Karpas-422 (cell line): ENCODE measurements at regions not wholly inside any gene's neighbourhood (a gene's known extent, or its start where the extent isn't known, plus 50 kb on each side); places are given as distances from the start of the nearest gene placed in this dataset.
A peak's percentile ranks its signal among the peaks of the same experiment; 100 is the strongest.
"Not testable (repeated sequence)": the region's sequence is repeated elsewhere in the genome, so short reads cannot be mapped to it uniquely, and the experiment has no call there.

ENCODE experiments used
- DNase-seq: peaks from one replicate; pipeline ENCODE4 v3.0.0-alpha.2; 2015
- H2AFZ ChIP-seq: fragments of 200-600 bp; sonication (generic); 2 replicates; pipeline ENCODE4 v1.6.1; 2014; ENCODE audit warnings: antibody characterized with exemption, low read length, mixed read lengths
- H3K27ac ChIP-seq: fragments of 200-600 bp; sonication (generic); 2 replicates; pipeline ENCODE4 v1.5.1; 2014; ENCODE audit warnings: mild to moderate bottlenecking, low read length, moderate library complexity
- H3K27me3 ChIP-seq: fragments of 200-600 bp; sonication (generic); 2 replicates; pipeline ENCODE4 v1.6.1; 2014; ENCODE audit warnings: low read length, mixed read lengths
- H3K36me3 ChIP-seq: fragments of 200-600 bp; sonication (generic); 2 replicates; pipeline ENCODE4 v1.6.1; 2014; ENCODE audit warnings: low read length, mixed read lengths; ENCODE audit not compliant: insufficient read depth
- H3K4me1 ChIP-seq: fragments of 200-600 bp; sonication (generic); 2 replicates; pipeline ENCODE4 v1.6.1; 2014; ENCODE audit warnings: mild to moderate bottlenecking, low read length, mixed read lengths
- H3K4me2 ChIP-seq: fragments of 200-600 bp; sonication (generic); 2 replicates; pipeline ENCODE4 v1.6.1; 2014; ENCODE audit warnings: low read length, low read depth, mild to moderate bottlenecking; ENCODE audit not compliant: poor library complexity, severe bottlenecking
- H3K4me3 ChIP-seq: fragments of 200-600 bp; sonication (generic); 2 replicates; pipeline ENCODE4 v1.5.1; 2014; ENCODE audit warnings: mild to moderate bottlenecking, antibody characterized with exemption, low read length, mixed read lengths
- H3K79me2 ChIP-seq: fragments of 200-600 bp; sonication (generic); 2 replicates; pipeline ENCODE4 v1.6.1; 2014; ENCODE audit warnings: mild to moderate bottlenecking, low read length, mixed read lengths
- H3K9ac ChIP-seq: fragments of 200-600 bp; sonication (generic); 2 replicates; pipeline ENCODE4 v1.6.0; 2014; ENCODE audit warnings: low read length
- H3K9me2 ChIP-seq: fragments of 200-600 bp; sonication (generic), shearing (Covaris generic); replicated peaks from 2 replicates; pipeline ENCODE4 v1.6.0; 2014; ENCODE audit warnings: mild to moderate bottlenecking, low read length, moderate library complexity; ENCODE audit not compliant: insufficient read depth
- H3K9me3 ChIP-seq: fragments of 300-700, 200-600 bp; sonication (generic); 2 replicates; pipeline ENCODE4 v1.6.1; 2014; ENCODE audit warnings: low read length, mixed read lengths
- H4K20me1 ChIP-seq: fragments of 200-600 bp; sonication (generic); 2 replicates; pipeline ENCODE4 v1.6.1; 2014; ENCODE audit warnings: mild to moderate bottlenecking, antibody characterized with exemption, low read length, low read depth; ENCODE audit not compliant: insufficient read depth

GRCh38 chr14:37669242-37669641 lies 73.8 kb downstream of the TTC6 start:
- Histone ChIP-seq H4K20me1 (no peaks in the 10 kb centered on the region), H3K79me2 (no peaks in the 10 kb centered on the region), H3K36me3 (no peaks in the 10 kb centered on the region), H3K4me3 (no peak overlapping the region), H3K4me2 (no peak overlapping the region), H3K27ac (no peak overlapping the region), H3K27me3 (no peaks in the 10 kb centered on the region), H3K4me1 (peaks cover 10% of the 10 kb centered on the region), H3K9me2 (no peaks in the 10 kb centered on the region), H3K9ac (no peak overlapping the region), H3K9me3 (no peaks in the 10 kb centered on the region), H2AFZ (no peak overlapping the region)
- DNase-seq, result peak; percentile 58

DNA sequence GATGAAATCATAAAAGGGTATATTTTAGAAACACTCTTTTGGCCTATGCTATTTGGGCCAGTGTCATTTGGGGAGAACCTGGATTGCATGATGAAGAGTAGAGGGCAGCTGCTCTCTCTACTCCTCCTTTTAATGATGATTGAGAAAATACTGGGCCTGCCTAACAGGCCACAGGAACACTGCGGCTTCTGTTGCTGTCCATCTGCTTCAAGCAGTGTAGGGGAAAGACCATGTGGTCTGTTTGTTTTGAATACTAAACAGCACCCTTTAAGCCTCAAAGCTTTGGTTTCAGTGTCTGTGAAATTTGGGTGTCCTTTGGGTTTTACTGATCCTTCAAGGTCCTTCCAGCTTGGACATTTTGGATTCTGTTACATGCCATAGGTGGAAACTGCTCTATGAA lies 78.0 kb downstream of the TTC6 start:
- no peak for DNase-seq
- Histone ChIP-seq H3K27ac (no peak overlapping the region), H3K4me3 (no peak overlapping the region), H3K79me2 (no peaks in the 10 kb centered on the region), H3K36me3 (no peaks in the 10 kb centered on the region), H4K20me1 (no peaks in the 10 kb centered on the region), H3K9ac (no peak overlapping the region), H3K27me3 (no peaks in the 10 kb centered on the region), H3K9me2 (no peaks in the 10 kb centered on the region; the same call in 1 of the 2 replicates), H2AFZ (peak overlapping the region; percentile 48; the same call in 1 of the 2 replicates), H3K4me2 (no peak overlapping the region), H3K4me1 (peaks cover 10% of the 10 kb centered on the region), H3K9me3 (no peaks in the 10 kb centered on the region)

- no peaks in the 10 kb centered on the region; the same call in 1 of the 2 replicates for H3K9me2 ChIP-seq
- H3K9ac ChIP-seq, result no peak overlapping the region
- no peak overlapping the region for H3K4me2 ChIP-seq
- no peaks in the 10 kb centered on the region for H3K79me2 ChIP-seq
- no peak overlapping the region for H3K27ac ChIP-seq
- H4K20me1 ChIP-seq, result no peaks in the 10 kb centered on the region
- H2AFZ ChIP-seq, result no peak overlapping the region
- H3K4me1 ChIP-seq, result no peaks in the 10 kb centered on the region
- H3K9me3 ChIP-seq, result no peaks in the 10 kb centered on the region
- H3K27me3 ChIP-seq, result no peaks in the 10 kb centered on the region
- H3K4me3 ChIP-seq, result no peak overlapping the region
- DNase-seq, result no peak
- no peaks in the 10 kb centered on the region for H3K36me3 ChIP-seq
These were observed 83.5 kb downstream of the TTC6 start for GRCh38 chr14:37678916-37679315.

GRCh38 chr14:37681486-37681885 lies 86.1 kb downstream of the TTC6 start:
- no peak for DNase-seq
- H3K4me1 ChIP-seq, result peaks cover 5% of the 10 kb centered on the region; the same call in 1 of the 2 replicates
- no peaks in the 10 kb centered on the region for H3K79me2 ChIP-seq
- no peak overlapping the region for H3K9ac ChIP-seq
- H3K27me3 ChIP-seq, result peaks cover 5% of the 10 kb centered on the region; the same call in 1 of the 2 replicates
- no peak overlapping the region for H2AFZ ChIP-seq
- no peaks in the 10 kb centered on the region for H3K9me3 ChIP-seq
- peaks cover 4% of the 10 kb centered on the region; the same call in 1 of the 2 replicates for H3K9me2 ChIP-seq
- H3K4me2 ChIP-seq, result no peak overlapping the region
- no peaks in the 10 kb centered on the region for H4K20me1 ChIP-seq
- no peak overlapping the region for H3K4me3 ChIP-seq
- H3K27ac ChIP-seq, result no peak overlapping the region
- no peaks in the 10 kb centered on the region for H3K36me3 ChIP-seq

DNA sequence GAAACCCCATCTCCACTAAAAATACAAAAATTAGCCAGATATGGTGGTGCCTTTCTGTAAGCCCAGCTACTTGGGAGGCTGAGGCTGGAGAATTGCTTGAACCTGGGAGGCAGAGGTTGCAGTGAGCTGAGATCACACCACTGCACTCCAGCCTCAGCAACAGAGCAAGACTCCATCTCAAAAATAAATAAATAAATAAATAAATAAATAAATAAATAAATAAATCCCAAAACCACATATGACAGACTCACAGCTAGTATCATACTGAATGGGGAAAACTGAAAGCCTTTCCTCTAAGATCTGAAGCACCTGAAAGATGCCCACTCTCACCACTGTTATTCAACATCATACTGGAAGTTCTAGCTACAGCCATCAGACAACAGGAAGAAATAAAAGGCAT lies 97.3 kb downstream of the TTC6 start:
- H3K36me3 ChIP-seq, H3K4me1 ChIP-seq, H3K4me3 ChIP-seq, H2AFZ ChIP-seq, H3K9me2 ChIP-seq, H3K27ac ChIP-seq, H3K9ac ChIP-seq, H3K27me3 ChIP-seq, H3K79me2 ChIP-seq, DNase-seq, H4K20me1 ChIP-seq, H3K9me3 ChIP-seq, H3K4me2 ChIP-seq: not testable (repeated sequence)

DNA sequence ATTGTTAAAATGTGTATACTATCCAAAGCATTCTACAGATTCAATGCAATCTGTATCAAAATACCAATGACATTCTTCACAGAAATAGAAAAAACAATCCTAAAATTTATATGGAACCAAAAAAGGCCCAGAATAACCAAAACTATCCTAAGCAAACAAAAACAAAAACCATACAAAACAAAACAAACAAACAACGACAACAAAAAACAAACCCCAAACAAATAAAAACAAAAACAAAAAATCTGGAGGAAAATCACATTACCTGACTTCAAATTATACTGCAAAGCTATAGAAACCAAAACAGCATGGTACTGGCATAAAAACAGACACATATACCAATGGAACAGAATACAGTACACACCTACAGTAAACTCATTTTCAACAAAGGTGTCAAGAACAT lies 98.0 kb downstream of the TTC6 start:
- DNase-seq, H3K9me2 ChIP-seq, H3K79me2 ChIP-seq, H3K9me3 ChIP-seq, H3K9ac ChIP-seq, H4K20me1 ChIP-seq, H3K4me3 ChIP-seq, H3K4me2 ChIP-seq, H3K4me1 ChIP-seq, H3K36me3 ChIP-seq, H3K27ac ChIP-seq, H2AFZ ChIP-seq, H3K27me3 ChIP-seq: not testable (repeated sequence)

DNA sequence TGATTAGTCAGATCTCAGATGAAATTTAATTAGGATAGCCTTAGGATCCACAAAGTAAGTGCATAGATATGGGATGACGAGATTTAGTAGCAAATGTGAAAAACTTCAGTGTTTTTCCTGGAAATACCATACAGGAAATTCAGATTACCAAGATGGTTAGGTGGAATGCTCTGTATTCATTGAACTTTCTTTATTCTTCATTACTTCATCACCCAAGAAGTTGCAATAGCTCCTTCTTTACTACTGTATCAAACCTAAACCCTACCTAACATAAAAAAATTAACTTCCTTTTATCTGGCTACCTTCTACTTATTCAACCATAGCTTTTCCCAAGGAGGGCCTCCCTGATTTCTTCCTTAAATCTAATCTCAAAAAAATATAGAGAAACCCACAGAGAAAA lies 100.4 kb downstream of the TTC6 start:
- Histone ChIP-seq H3K36me3 (no peaks in the 10 kb centered on the region), H3K27ac (no peak overlapping the region), H3K9me2 (no peaks in the 10 kb centered on the region), H4K20me1 (no peaks in the 10 kb centered on the region), H3K4me1 (no peaks in the 10 kb centered on the region), H3K4me2 (no peak overlapping the region), H3K9me3 (peaks cover 3% of the 10 kb centered on the region; the same call in 1 of the 2 replicates), H3K27me3 (0 out of 2 replicates have a peak, but pooled peaks cover 3% of the 10 kb centered on the region), H3K79me2 (no peaks in the 10 kb centered on the region), H3K9ac (no peak overlapping the region), H3K4me3 (no peak overlapping the region), H2AFZ (no peak overlapping the region)
- no peak for DNase-seq

- Histone ChIP-seq H2AFZ (no peak overlapping the region), H3K9me2 (no peaks in the 10 kb centered on the region), H4K20me1 (no peaks in the 10 kb centered on the region), H3K4me1 (peaks cover 11% of the 10 kb centered on the region), H3K79me2 (no peaks in the 10 kb centered on the region), H3K4me2 (no peak overlapping the region), H3K27me3 (no peaks in the 10 kb centered on the region), H3K9ac (no peak overlapping the region), H3K36me3 (no peaks in the 10 kb centered on the region), H3K4me3 (no peak overlapping the region), H3K27ac (no peak overlapping the region), H3K9me3 (peaks cover 3% of the 10 kb centered on the region; the same call in 1 of the 2 replicates)
- no peak for DNase-seq
These were observed 102.2 kb downstream of the TTC6 start for GRCh38 chr14:37697489-37698121.
